ELR (cell line): ENCODE measurements at regions not wholly inside any gene's neighbourhood (a gene's known extent, or its start where the extent isn't known, plus 50 kb on each side); places are given as distances from the start of the nearest gene placed in this dataset.
"Not testable (repeated sequence)": the region's sequence is repeated elsewhere in the genome, so short reads cannot be mapped to it uniquely, and the experiment has no call there.

Experiments used
- DNase-seq: peaks from one replicate; pipeline ENCODE4 v3.0.0-alpha.2; 2015; ENCODE audit warnings: low read depth

DNA sequence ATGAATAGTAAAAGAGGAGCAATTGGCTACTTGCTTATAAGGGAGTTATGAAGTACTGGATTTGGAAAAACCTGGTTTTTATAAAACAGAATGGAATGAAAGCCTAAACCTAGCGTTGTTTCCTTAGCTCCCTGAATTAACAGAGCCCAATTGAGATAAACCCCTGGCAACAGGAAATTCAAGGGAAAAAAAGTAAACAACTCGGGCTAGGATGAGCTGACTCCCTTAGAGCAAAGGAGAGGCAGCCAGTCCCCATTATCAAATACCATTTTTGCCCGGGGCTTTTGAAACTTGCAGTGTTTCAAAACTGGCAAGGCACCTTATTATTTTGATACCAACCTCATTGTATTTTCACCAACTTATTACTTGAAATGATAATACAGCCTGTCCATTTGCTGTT is 587.5 kb downstream of the CD109 start:
- DNase-seq: no peak

DNA sequence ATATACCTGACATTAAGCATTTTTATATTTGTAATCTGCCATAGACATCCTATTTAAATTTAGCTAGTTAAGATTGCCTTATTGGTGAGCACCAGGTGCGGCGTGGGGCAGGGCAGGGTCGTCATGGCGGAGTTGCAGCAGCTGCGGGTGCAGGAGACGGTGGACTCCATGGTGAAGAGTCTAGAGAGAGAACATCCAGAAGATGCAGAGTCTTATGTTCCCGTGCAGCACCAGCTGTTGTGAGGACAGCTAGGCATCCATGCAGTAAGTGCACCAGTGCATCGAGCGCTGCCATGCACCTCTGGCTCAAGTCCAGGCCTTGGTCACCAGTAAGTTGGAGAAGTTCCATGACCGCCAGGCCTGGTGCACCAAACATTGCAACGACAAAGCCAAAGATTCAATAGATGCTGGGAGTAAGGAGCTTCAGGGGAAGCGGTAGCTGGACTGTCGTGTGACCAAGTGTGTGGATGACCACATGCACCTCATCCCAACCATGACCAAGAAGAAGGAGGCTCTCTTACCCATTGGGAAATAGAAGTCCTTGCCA is 586.2 kb downstream of the CD109 start:
- no peak for DNase-seq

DNA sequence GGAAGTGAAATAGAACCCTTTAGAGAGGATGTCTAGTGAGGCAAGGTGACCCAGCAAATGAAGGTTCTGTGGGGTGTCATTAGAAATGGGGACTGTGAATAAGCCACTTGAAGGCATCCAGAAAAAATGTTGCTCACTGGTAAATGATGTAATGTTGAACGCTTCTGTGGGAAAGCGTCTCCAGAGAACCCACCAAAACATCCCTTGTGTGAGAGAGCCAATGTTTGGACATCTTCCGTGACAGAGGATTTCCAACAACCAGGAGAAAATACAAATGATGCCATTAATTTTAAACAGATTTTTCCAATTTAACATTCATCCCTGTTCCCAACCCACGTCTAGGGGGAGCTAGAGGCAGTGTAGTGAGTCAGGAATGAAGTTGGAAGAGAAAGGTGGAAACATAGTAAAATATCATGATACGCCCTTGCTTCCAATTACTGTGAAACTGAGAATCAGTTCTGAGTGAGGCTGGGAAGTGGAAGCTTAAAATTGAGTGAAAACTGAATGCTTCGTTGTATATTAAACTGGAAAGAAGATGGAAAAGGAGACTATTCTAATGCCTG is 584.2 kb downstream of the CD109 start:
- DNase-seq: no peak

DNA sequence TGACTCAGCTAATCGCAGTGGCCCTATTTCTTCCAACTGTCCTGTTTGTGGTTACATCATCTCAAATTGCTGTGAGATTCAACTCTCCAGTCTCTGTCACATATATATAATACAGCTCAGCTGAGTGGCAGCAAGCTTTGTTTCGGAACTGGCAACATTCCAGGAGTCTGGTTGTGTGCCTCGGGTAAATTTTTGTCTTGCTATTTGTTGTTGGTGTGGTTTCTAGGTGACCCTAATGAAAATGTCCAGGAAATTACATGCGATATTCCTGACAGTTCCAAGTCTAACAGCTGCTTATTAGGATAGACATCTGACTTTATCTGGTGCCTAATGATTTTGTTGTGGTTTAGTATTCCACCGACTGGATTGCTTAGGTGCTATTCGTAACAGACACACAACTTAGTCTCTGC is 581.8 kb downstream of the CD109 start:
- no peak for DNase-seq

DNA sequence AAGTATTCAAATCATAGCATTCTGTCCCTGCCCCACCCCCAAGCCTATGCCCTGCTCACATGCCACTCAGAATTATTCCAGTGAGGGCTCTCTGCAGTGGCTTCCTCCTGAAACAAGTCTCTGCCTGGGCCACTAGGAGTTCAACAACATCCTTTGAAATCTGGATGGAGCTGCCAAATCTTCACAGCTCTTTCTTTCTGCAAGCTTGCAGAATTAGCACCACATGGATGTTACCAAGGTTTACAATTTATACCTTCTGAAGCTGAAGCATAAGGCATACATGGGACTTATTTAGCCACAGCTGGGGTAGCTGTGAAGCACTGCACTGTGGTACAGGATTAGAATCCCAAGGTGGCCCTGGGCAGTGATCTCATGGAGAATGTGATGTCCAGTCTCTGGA is 577.5 kb downstream of the CD109 start:
- no peak for DNase-seq

DNA sequence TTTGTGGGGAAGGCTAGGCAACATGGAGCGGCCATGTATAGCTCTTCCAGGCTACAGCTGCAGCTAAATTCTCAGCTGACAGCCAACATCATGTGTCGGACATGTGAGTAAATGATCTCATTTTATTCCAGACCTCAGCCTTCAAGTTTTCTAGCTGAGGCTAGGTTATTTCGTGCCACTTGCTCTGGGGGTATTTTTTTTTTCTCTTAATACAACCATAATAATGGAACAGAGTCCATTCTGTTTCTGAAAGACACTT is 573.5 kb downstream of the CD109 start:
- no peak for DNase-seq

DNA sequence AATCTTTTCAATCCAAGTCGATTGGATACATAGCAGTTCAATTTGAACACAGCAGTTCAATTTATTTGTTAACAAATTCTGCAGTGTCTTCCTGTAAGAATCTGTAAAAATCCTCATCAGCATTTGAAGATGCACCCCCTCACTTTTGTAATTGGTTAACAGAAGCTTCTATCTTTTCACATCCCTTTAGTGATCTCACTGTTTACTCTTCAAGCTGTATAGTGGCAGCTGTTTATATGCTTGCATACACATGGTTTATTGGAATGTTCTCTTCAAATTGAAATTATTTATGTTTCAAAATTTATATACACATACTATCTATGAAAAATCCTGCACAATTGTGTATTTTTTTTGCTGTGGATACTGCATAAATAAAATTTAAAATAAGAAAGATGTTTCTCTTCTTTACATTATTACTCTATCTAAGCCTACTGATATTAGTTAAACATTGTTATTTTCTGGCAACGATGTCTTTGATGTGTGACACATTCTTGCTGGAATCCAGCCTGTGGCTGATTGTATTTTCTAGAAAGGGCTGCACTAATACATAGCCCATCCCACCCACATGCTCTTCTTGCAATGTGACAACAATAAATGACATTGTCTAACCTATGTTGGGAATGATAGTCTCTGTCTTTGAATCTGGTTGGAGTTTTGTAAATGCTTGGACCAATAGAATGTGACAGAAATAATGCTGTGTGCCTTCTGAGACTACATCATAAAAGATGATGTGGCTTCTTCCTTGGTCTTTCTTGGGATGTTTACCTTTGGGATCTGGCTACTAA is 573.0 kb downstream of the CD109 start:
- DNase-seq: no peak

DNA sequence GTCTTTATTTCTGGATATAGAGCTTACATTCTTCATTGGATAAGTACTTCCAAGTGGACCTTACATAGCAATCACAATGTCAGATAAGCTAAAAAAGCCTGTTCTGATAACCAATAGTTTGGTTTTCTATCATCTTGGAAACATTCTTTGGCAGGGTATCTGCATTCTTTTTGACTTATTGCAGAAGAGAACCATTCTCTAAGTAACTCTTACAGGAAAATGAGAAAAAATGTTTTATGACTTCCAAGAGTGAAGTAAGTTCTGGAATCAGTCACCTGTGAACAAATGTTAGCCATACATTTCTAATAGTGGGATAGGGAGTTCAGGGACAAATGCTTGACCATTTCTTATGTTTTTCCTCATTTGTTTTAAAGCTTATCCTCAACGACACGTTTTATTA is 564.0 kb downstream of the CD109 start:
- no peak for DNase-seq

DNA sequence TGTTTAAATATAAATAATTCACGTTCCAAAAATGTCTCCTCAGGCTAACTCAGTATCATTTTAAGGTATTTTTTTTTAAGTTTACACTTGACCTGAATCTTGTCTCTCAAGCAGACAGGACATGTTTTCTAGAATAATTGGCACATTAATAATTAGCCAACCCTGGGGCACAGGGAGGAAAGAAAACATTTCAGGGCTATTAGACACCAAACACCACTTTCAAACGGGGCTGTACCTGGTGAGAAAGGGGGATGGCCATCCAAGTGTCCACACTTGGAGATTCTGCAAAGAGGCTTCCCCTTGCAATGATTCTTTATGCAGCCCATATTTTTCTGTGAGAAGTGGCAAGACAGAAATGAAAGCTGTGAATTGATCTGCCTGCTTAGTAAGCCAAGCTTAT is 560.8 kb downstream of the CD109 start:
- DNase-seq: no peak

DNA sequence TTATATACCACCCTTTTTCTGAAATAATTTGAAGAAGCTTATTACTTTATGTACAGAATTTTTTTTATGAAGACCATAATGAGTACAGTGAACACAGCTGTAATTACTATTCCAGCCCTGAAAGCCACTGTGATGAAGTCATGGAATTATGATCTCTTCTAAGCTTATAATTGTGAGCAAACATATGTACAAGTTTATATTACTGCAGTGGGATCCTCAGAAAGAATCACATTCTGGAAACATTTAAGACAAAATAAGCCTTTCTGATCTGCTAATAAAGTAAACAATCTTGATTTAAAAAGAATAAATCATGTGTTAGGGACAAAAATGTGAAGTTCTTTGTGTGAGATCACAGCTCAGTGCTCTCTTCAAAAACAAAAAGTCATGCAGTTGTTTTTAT is 560.4 kb downstream of the CD109 start:
- DNase-seq: no peak

DNA sequence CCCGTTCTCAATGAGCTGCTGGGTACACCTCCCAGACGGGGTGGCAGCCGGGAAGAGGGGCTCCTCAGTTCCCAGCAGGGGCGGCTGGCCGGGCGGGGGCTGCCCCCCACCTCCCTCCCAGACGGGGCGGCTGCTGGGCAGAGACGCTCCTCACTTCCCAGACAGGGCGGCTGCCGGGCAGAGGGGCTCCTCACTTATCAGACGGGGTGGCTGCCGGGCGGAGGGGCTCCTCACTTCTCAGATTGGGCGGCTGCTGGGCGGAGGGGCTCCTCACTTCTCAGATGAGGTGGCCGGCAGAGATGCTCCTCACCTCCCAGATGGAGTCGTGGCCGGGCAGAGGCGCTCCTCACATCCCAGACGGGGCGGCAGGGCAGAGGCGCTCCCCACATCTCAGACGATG is 559.0 kb downstream of the CD109 start:
- DNase-seq: not testable (repeated sequence)

DNA sequence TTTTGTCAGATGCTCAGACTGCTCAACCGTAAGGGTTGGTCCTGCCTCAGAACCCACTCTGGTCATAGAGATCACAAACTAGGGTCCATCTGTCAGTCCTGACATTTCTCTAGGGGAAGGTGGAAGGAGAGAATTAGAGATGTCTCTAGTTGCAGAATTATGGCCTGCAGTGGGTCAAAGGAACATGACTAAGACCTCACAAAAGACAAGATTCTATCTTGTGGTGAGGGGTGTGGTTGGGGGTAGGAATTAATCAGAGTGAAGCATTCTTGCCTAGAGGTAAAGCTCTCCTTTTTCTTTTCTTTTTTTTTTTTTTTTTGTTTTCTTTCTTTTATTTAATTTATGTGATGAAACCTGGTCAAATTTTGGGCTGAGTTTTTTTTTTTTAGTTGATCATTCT is 558.1 kb downstream of the CD109 start:
- DNase-seq: not testable (repeated sequence)

DNA sequence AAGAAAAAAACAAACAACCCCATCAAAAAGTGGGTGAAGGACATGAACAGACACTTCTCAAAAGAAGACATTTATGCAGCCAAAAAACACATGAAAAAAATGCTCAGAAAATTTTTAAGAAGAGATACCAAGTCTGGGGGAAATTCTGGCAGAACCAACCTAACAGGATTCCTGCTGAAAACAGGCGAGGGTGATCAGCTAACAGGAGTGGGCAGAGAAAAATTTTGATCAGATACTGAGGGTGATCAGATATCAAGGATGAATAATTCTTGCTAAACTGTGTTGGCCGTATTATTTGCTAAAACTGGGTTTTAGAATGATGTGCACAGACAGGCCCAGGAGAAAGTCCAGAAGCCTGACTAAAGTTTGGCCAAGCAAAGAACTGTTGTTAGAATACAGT is 557.3 kb downstream of the CD109 start:
- DNase-seq: no peak

DNA sequence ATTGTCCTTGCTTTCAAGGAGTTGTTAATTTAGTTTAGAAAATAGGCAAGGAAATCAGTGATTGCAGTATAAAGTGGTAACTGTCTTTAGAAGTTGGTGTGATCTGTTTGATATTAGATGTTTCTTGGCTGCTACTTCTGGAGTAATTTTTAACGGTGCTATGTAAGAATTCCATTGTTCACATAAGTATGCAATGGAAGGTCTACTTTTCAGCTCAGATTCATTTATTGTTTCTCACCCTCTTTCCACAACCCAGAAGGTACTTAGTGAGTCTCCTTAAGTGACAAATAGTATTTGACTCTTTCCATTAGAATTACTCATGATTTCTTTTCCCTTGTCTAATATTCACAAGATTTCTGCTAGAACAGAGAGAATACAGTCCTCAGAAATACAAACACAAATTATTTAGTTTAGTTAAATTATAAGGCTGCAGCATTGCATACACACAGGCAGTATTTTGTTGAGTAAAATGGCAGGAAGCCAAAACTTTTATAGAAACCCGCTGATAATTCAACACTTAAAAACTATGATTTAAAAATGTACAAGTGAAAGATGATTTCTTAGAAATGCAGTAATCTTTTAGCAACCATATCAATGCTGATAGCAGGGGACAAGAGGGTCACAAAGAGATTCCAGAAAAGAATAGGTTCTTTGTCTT is 554.3 kb downstream of the CD109 start:
- DNase-seq: no peak

DNA sequence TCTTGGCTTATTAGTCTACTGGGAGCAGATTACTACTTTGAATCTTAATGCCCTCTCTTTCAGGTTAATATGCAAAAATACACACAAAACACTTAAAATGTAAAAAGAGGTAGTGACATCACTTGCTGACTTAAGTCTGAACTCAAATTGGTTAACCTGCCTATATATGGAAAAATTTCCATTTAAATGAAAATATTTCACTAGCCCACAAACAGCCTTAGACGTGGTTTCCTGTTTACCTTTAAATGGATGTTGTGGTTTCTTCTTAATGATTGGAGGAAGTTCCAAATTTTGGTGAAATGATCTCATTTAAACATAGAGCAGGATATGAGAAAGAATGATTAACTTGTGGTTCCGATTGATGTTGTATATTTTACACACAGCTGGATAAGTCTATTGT is 553.7 kb downstream of the CD109 start:
- peak; percentile 70 for DNase-seq

DNA sequence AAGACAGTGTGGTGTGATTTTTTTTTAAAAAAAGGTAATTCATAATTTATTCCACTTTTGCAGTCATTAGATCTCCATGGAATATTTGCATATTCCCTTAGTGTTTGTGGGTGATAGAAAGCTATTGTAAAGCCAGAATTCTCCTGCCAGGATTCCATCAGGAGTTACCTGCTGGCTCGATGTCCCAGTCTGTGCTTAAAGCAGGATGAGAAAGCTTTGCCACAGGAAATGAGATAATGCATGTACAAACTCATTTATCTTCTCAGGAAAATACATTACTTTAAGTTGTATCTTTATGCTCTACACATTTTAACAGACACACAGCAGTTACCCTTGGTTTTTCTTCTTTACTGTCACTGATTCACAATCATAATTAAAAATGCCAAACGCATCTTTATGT is 553.0 kb downstream of the CD109 start:
- DNase-seq: no peak

DNA sequence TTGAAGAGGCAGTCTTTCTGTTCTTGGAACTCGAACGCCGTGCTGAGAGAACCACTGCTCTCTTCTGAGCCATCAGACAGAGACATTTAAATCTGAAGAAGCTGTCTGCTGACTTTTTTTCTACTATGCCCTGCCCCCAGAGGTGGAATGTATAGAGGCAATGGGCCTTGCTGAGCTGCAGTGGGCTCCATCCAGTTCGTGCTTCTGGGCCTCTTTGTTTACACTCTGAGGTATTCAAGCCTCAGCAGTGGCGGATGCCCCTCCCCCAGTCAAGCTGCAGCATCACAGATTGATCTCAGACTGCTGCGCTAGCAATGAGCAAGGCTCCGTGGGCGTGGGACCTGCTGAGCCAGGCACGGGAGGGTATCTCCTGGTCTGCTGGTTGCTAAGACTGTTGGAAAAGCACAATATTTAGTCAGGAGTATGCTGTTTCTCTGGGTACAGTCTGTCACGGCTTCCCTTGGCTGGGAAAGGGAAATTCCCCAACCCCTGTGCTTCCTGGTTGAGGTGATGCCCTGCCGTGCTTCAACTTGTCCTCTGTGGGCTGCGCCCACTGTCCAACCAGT is 526.8 kb downstream of the CD109 start:
- no peak for DNase-seq

DNA sequence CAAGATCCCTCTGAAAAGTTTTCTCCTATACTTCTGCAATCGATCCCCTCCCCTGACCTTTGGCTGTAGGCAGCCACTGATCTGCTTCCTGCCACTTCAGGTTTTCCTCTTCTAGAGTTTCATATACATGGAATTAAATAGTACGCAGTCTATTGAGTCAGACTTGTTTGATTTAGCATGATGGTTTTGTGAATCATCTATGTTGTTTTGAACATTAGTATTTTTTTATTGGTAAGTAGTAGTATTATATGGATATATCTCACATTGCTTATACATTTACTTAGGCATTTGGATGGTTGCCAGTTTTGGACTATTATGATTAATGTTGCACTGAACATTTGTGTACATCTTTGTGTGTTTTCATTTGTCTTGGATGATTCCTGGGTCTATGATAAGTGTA is 518.0 kb downstream of the CD109 start:
- no peak for DNase-seq

DNA sequence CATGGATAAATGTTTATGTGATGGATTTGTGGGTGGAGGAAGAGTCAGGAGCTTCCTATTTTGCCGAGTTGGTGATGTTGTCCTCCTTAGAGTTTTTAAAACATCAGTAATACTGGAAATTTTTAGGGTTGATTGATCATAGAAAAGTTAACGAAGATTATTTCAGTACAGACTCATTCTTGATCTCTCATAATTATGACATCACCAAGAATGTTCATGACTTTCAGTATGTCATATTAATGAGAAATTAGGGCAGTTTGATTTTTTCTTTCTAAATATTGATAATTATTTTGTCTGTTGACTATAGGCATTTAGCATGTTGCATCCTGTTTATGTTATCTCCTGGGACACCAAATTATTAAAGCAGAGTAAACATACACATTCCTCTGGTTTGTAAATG is 512.2 kb downstream of the CD109 start:
- DNase-seq: no peak

DNA sequence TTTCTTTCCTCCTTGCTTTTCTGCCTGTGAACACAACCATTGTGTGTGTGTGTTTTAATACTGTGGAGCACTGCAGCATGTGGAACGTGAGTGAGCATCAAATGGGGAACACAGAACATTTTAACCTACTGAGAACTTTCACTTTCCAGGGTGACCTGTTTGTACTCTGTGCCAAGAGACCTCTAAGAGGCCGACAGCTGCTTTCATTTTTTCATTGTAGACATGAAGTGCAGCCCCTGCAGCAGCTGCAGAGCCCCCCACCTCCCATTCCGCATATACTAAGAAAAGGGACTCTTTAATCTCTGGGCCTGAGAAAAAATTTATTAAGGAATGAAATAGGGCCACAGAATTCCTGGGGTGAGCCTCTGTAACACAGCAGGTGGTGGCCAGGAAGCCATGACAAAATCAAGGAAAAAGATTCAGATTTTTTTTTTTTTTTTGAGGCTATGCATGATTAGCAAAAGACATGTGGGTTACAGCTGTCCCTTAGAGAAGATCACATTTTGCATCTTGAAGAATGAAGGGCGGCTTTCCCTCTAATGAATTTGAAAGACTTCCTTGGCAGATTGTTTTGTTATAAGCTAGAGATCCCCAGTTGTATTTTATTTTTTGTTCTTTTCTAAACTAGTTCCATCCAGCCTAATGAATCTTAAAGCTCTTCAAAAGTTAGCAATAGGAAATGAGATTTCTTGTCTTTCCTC is 503.4 kb downstream of the CD109 start:
- no peak for DNase-seq

DNA sequence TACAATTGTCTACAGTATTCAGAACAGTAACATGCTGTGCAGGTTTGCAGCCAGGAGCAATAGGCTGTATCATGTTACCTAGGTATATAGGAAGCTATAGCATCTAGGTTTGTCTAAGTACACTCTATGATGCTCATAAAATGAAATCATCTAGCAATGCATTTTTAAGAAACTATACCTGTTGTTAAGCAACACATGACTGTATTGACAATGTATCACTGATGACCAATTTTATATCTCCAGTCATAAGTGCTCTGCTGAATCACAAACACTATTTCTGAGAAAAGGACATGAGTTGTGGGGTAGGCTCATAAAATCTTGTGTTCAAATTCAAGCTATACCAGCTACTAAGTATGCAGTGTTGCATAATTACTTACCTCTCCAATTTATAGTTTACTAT is 501.3 kb downstream of the CD109 start:
- DNase-seq: no peak

DNA sequence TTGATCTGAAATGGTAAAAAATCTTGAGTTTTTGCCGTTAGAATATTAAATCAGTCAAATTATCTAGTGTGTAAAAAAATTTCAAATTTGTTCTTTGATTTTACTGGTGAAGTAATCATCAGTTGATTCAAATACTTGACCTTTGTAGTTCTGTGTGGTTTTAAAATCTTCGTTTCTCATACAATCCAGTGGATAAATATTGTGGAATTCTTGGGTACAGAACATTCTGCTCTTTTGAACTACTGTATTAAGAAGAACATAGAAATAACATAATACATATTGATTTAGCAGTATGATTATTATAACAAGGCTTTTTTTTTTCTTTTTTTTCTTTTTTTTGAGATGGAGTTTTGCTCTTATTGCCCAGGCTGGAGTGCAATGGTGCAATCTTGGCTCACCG is 491.8 kb downstream of the CD109 start:
- DNase-seq: no peak

DNA sequence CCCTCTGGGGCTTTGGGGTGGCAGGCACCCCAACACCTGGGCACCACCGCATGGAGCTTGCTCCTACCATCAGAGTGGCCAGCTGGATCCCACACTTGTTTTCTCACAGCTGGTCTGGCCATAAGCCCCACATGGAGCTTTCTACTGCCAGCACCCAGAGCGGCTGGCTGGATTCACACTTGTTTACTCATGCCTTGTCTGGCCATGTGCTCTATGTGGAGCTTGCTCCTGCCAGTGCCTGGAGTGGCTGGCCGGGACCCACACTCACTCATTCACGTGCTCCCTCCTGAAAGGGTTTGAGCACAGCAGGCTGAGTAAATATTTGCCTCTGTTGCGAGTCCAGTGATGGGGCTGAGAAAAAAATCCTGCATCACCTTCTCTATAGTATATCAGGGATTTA is 487.0 kb downstream of the CD109 start:
- DNase-seq: no peak
